HUES64 (cell line): ENCODE measurements at regions not wholly inside any gene's neighbourhood (a gene's known extent, or its start where the extent isn't known, plus 50 kb on each side); places are given as distances from the start of the nearest gene placed in this dataset.
A peak's percentile ranks its signal among the peaks of the same experiment; 100 is the strongest.

Experiments
- H3K27ac ChIP-seq: 2 replicates; pipeline ENCODE4 v1.7.0; 2013; ENCODE audit warnings: low read depth, low read length, inconsistent platforms
- H3K27me3 ChIP-seq: 2 replicates; pipeline ENCODE4 v1.6.1; 2013; ENCODE audit warnings: mild to moderate bottlenecking, low read length; ENCODE audit not compliant: insufficient read depth
- H3K36me3 ChIP-seq: 2 replicates; pipeline ENCODE4 v1.6.1; 2013; ENCODE audit warnings: mild to moderate bottlenecking, low read length; ENCODE audit not compliant: insufficient read depth
- H3K4me1 ChIP-seq: 2 replicates; pipeline ENCODE4 v1.6.1; 2013; ENCODE audit warnings: mild to moderate bottlenecking, low read length, moderate library complexity; ENCODE audit not compliant: insufficient read depth
- H3K4me3 ChIP-seq: 2 replicates; pipeline ENCODE4 v1.5.1; 2013; ENCODE audit warnings: mild to moderate bottlenecking, low read length, moderate library complexity
- H3K9ac ChIP-seq: 2 replicates; pipeline ENCODE4 v1.6.1; 2013; ENCODE audit warnings: mild to moderate bottlenecking, low read depth, low read length
- H3K9me3 ChIP-seq: 2 replicates; pipeline ENCODE4 v1.6.1; 2013; ENCODE audit warnings: low read depth, low read length; ENCODE audit not compliant: insufficient read depth
- WGBS: fragments of 150-250, 120-280 bp; methylation state at CpG from one replicate; pipeline ENCODE4 v1.1.7; 2013; ENCODE audit warnings: missing lambda C conversion rate; 5-methylcytosine and 5-hydroxymethylcytosine counted together

GRCh38 chr1:72891976-72892375 is 609.6 kb upstream of the NEGR1 start:
- Histone ChIP-seq H3K27me3 (no peaks in the 10 kb centered on the region), H3K27ac (no peak overlapping the region), H3K9ac (no peak overlapping the region), H3K4me1 (no peaks in the 10 kb centered on the region), H3K4me3 (no peak overlapping the region), H3K9me3 (no peaks in the 10 kb centered on the region), H3K36me3 (no peaks in the 10 kb centered on the region)
- 89% methylated on average over 6 of the region's 6 CpGs for WGBS

DNA sequence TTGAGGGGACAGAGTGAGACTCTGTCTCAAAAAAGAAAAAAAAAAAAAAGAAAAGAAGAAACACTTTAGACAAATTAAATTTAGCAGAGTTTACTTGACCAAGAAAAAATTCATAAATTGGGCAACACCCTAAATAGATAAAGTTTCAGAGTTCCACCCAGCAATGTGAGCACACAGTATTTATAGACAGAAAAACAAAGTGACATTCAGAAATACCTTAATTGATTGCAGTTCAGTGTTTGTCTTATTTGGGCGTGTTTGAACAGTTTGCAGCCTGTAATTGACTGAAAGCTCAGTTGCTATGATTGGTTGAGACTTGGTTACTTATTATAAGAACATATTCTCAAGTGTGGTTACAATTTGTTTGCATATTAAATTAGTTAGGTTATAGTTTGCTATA is 603.5 kb upstream of the NEGR1 start:
- H3K36me3 ChIP-seq, result no peaks in the 10 kb centered on the region
- H3K9ac ChIP-seq, result no peak overlapping the region
- no peaks in the 10 kb centered on the region for H3K9me3 ChIP-seq
- H3K27ac ChIP-seq, result no peak overlapping the region
- no peak overlapping the region for H3K4me3 ChIP-seq
- 91% methylated on average over 1 of the region's 1 CpG for WGBS
- no peaks in the 10 kb centered on the region for H3K4me1 ChIP-seq
- H3K27me3 ChIP-seq, result no peaks in the 10 kb centered on the region

DNA sequence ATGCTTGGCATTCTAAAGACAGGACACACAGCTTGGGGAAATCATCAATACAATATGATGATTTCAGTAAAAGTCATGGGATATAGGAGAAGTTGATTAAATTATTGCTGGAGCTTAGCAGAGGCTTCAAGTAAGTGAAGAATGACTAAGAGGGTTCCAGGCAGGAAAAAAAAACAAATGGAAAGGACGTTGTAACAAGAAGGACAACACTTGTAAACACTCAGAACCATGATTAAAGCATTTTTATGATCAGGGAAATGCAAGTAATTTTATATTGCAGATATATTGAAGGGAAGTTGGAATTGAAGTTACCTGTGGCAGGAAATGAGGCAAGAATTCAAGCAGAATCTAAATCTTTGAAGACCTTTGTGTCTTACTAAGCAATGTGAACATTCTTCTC is 602.7 kb upstream of the NEGR1 start:
- WGBS, result 100% methylated on average over 1 of the region's 1 CpG
- Histone ChIP-seq H3K27me3 (no peaks in the 10 kb centered on the region), H3K4me1 (no peaks in the 10 kb centered on the region), H3K9ac (no peak overlapping the region), H3K9me3 (no peaks in the 10 kb centered on the region), H3K36me3 (no peaks in the 10 kb centered on the region), H3K4me3 (no peak overlapping the region), H3K27ac (no peak overlapping the region)

GRCh38 chr1:72869873-72870272 is 587.5 kb upstream of the NEGR1 start:
- Histone ChIP-seq H3K4me1 (no peaks in the 10 kb centered on the region), H3K9me3 (no peaks in the 10 kb centered on the region), H3K4me3 (no peak overlapping the region), H3K36me3 (no peaks in the 10 kb centered on the region), H3K9ac (no peak overlapping the region), H3K27ac (no peak overlapping the region), H3K27me3 (no peaks in the 10 kb centered on the region)

GRCh38 chr1:72869441-72869840 is 587.1 kb upstream of the NEGR1 start:
- H3K27me3 ChIP-seq, result no peaks in the 10 kb centered on the region
- no peak overlapping the region for H3K9ac ChIP-seq
- no peaks in the 10 kb centered on the region for H3K36me3 ChIP-seq
- no peaks in the 10 kb centered on the region for H3K9me3 ChIP-seq
- H3K4me1 ChIP-seq, result no peaks in the 10 kb centered on the region
- H3K27ac ChIP-seq, result no peak overlapping the region
- no peak overlapping the region for H3K4me3 ChIP-seq

DNA sequence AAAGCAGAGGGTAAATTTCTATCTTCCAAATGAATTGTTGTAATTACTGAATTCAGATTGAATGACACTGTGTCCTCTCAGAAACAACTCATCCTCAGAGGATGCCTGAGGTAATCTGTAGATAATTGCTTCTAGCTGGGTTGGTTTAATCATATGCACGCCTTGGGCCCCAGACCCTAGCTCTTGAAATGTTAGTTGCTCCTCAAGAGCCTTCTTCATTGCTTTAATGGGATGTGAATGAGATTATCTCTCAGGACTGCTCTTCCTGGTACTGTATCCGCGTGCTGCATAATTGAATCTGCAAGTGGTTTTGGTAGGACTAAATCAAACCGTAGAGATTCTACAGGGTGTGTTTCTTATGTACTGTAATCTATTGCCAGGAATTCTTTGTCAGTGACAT is 569.3 kb upstream of the NEGR1 start:
- Histone ChIP-seq H3K9ac (no peak overlapping the region), H3K27ac (no peak overlapping the region), H3K9me3 (no peaks in the 10 kb centered on the region), H3K27me3 (no peaks in the 10 kb centered on the region), H3K36me3 (no peaks in the 10 kb centered on the region), H3K4me1 (peaks cover 25% of the 10 kb centered on the region), H3K4me3 (no peak overlapping the region)
- 61% methylated on average over 4 of the region's 4 CpGs for WGBS

DNA sequence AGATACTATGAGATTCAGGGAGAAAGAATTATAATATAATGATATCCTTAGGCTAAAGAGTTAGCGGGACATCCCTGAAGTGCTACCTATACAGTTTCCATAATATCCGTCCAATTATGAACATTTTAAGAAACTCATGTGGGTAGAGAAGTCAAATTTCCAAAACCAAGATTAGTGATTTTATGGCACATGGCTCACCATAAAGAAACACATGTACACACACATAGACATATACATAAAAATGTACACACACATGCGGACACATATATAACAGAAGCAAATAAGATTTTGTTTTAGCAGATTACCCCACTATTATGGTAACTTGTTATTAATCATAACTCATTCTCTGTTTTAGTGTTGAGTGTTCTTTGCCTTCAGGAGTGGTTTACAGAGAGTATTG is 566.7 kb upstream of the NEGR1 start:
- no peaks in the 10 kb centered on the region for H3K9me3 ChIP-seq
- no peaks in the 10 kb centered on the region for H3K36me3 ChIP-seq
- WGBS, result 100% methylated on average over 2 of the region's 3 CpGs
- H3K9ac ChIP-seq, result no peak overlapping the region
- H3K27ac ChIP-seq, result no peak overlapping the region
- H3K4me3 ChIP-seq, result no peak overlapping the region
- H3K27me3 ChIP-seq, result no peaks in the 10 kb centered on the region
- H3K4me1 ChIP-seq, result peaks cover 27% of the 10 kb centered on the region

- H3K9me3 ChIP-seq, result no peaks in the 10 kb centered on the region
- no peak overlapping the region; the same call in 1 of the 2 replicates for H3K27ac ChIP-seq
- WGBS, result 85% methylated on average over 3 of the region's 3 CpGs
These were observed 565.3 kb upstream of the NEGR1 start for GRCh38 chr1:72847651-72848050.

GRCh38 chr1:72846476-72847278 is 564.3 kb upstream of the NEGR1 start:
- H3K9me3 ChIP-seq, result no peaks in the 10 kb centered on the region
- H3K9ac ChIP-seq, result no peak overlapping the region
- H3K36me3 ChIP-seq, result no peaks in the 10 kb centered on the region
- no peak overlapping the region for H3K4me3 ChIP-seq
- H3K27ac ChIP-seq, result no peak overlapping the region
- no peaks in the 10 kb centered on the region for H3K27me3 ChIP-seq
- H3K4me1 ChIP-seq, result peaks cover 25% of the 10 kb centered on the region
- WGBS, result 85% methylated on average over 2 of the region's 2 CpGs

More at GRCh38 chr1:72847651-72848050, 565.3 kb upstream of the NEGR1 start:
- H3K36me3 ChIP-seq, result no peaks in the 10 kb centered on the region
- no peaks in the 10 kb centered on the region for H3K27me3 ChIP-seq
- no peak overlapping the region for H3K4me3 ChIP-seq
- H3K4me1 ChIP-seq, result peaks cover 27% of the 10 kb centered on the region
- no peak overlapping the region for H3K9ac ChIP-seq

DNA sequence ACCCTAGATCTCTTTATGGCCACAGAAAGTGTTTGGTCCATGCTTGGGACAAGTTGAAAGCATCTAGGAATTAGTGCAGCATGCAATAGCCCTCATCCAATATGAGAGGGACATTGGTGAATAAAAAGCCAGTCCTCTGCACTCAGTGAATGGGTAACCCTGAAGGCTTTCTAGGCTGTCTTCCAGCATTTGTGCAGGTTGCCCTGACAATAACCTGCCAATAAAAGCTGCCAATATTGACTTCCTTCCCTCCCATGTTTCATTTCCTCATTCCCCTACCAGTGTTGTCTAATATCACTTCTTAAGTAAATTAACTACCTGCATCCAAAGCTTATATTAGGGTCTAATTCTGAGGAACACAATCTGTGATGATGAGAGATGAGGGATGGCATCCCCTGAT is 563.6 kb upstream of the NEGR1 start:
- Histone ChIP-seq H3K27me3 (no peaks in the 10 kb centered on the region), H3K36me3 (no peaks in the 10 kb centered on the region), H3K9ac (no peak overlapping the region), H3K9me3 (no peaks in the 10 kb centered on the region), H3K27ac (no peak overlapping the region), H3K4me1 (peaks cover 21% of the 10 kb centered on the region), H3K4me3 (no peak overlapping the region)

GRCh38 chr1:72845381-72845780 is 563.0 kb upstream of the NEGR1 start:
- H3K9ac ChIP-seq, result no peak overlapping the region
- no peak overlapping the region for H3K27ac ChIP-seq
- 92% methylated on average over 4 of the region's 4 CpGs for WGBS
- peaks cover 21% of the 10 kb centered on the region for H3K4me1 ChIP-seq
- H3K4me3 ChIP-seq, result no peak overlapping the region
- no peaks in the 10 kb centered on the region for H3K36me3 ChIP-seq
- H3K27me3 ChIP-seq, result no peaks in the 10 kb centered on the region
- no peaks in the 10 kb centered on the region for H3K9me3 ChIP-seq

DNA sequence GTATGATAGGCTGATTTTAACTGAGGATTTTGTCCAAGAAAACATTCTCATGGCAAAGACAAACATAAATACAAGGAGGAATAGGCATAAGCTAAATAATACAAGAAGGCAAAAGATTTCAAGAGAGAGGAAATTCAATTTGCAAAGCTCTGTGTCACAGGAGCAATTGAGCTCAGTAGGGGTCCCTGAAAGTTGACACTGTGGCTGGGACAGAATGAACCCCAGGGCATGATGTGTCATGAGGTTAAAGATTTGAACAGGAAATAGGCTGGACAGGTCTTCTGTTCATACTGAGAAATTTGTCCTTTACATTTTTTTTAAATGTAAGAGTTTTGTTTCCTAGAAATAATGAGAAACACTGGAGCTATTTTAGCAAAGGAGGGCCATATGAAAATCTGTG is 555.4 kb upstream of the NEGR1 start:
- peak overlapping the region; percentile 6; the same call in 1 of the 2 replicates for H3K27ac ChIP-seq
- H3K36me3 ChIP-seq, result no peaks in the 10 kb centered on the region
- H3K9ac ChIP-seq, result no peak overlapping the region
- peaks cover 17% of the 10 kb centered on the region for H3K9me3 ChIP-seq
- peaks cover 9% of the 10 kb centered on the region; the same call in 1 of the 2 replicates for H3K4me1 ChIP-seq
- H3K27me3 ChIP-seq, result no peaks in the 10 kb centered on the region
- H3K4me3 ChIP-seq, result no peak overlapping the region
